T-cell (primary cell): ENCODE measurements at regions not wholly inside any gene's neighbourhood (a gene's known extent, or its start where the extent isn't known, plus 50 kb on each side); places are given as distances from the start of the nearest gene placed in this dataset.

Experiments used
- ATAC-seq, 4 experiments: fragments of 200-7000 bp in 3 of 4; fragments of 150-1000 bp in 1 of 4; cut with Tn5 transposase; replicated peaks in 1 of 4; 1 replicate in 3 of 4; 2 replicates in 1 of 4; pipeline ENCODE4 v1.10.0; 2021; ENCODE audit warnings: moderate library complexity in 3 of 4, mild to moderate bottlenecking in 2 of 4, moderate number of reproducible peaks in 1 of 4
- CTCF ChIA-PET, 2 donors: fragments of 300-600 bp; sonication (Branson Sonifier 250); formaldehyde crosslinking; loops; one replicate each; lab custom pipeline; 2022; ENCODE audit warnings: antibody characterized with exemption in 2 of 2; lab: Charles Lee
- POLR2A ChIA-PET, 2 donors: fragments of 300-600 bp; sonication (Branson Sonifier 250); formaldehyde crosslinking; loops; one replicate each; lab custom pipeline; 2022; ENCODE audit warnings: antibody characterized with exemption in 2 of 2; lab: Charles Lee
- DNase-seq, 35 experiments: peaks; one replicate each; pipeline versions ENCODE4 v3.0.0 to v3.0.0-alpha.2; 2013 to 2023
- H3K27ac ChIP-seq: one replicate; pipeline ENCODE4 v1.5.1; 2013; ENCODE audit warnings: low read length
- H3K27me3 ChIP-seq, 2 experiments: replicated peaks in 1 of 2; 1 replicate in 1 of 2; 2 replicates in 1 of 2; pipeline versions ENCODE4 v1.6.1 to v1.7.0; 2013; ENCODE audit warnings: low read length in 1 of 2, mixed read lengths in 1 of 2; ENCODE audit not compliant: control insufficient read depth in 2 of 2, insufficient read depth in 2 of 2; ENCODE audit errors: extremely low read depth in 1 of 2
- H3K36me3 ChIP-seq, 2 donors: 1 replicate in 1 of 2; 2 replicates in 1 of 2; pipeline versions ENCODE4 v1.6.1 to v1.7.0; 2013; ENCODE audit warnings: low read length in 1 of 2; ENCODE audit not compliant: control insufficient read depth in 2 of 2, insufficient read depth in 1 of 2; ENCODE audit errors: extremely low read depth in 1 of 2
- H3K4me1 ChIP-seq, 2 experiments: 1 replicate in 1 of 2; 2 replicates in 1 of 2; pipeline versions ENCODE4 v1.6.1 to v1.7.0; 2013; ENCODE audit warnings: low read length in 2 of 2, mixed read lengths in 1 of 2; ENCODE audit not compliant: insufficient read depth in 2 of 2, control insufficient read depth in 1 of 2; ENCODE audit errors: extremely low read depth in 1 of 2
- H3K4me3 ChIP-seq, 2 donors: 1 replicate in 1 of 2; 2 replicates in 1 of 2; pipeline versions ENCODE4 v1.5.1 to v1.7.0; 2013; ENCODE audit warnings: mild to moderate bottlenecking in 2 of 2, low read length in 1 of 2, moderate library complexity in 1 of 2; ENCODE audit not compliant: control insufficient read depth in 1 of 2; ENCODE audit errors: extremely low read depth in 1 of 2
- H3K9me3 ChIP-seq: 2 replicates; pipeline ENCODE4 v1.7.0; 2013
- H3K27ac Mint-ChIP-seq, 2 donors: one replicate each; pipeline ENCODE4 v1.8.0; 2020 to 2021; ENCODE audit warnings: mild to moderate bottlenecking in 2 of 2, mixed read lengths in 2 of 2
- H3K27me3 Mint-ChIP-seq, 2 donors: one replicate each; pipeline ENCODE4 v1.8.0; 2021 to 2022; ENCODE audit warnings: mixed read lengths in 2 of 2
- H3K36me3 Mint-ChIP-seq: one replicate; pipeline ENCODE4 v1.8.0; 2021; ENCODE audit warnings: mixed read lengths
- H3K4me1 Mint-ChIP-seq, 3 donors: one replicate each; pipeline ENCODE4 v1.8.0; 2020 to 2022; ENCODE audit warnings: mixed read lengths in 3 of 3, mild to moderate bottlenecking in 1 of 3
- H3K4me3 Mint-ChIP-seq, 3 donors: one replicate each; pipeline ENCODE4 v1.8.0; 2020 to 2022; ENCODE audit warnings: mild to moderate bottlenecking in 3 of 3, mixed read lengths in 3 of 3, moderate library complexity in 3 of 3
- H3K9me3 Mint-ChIP-seq, 3 donors: one replicate each; pipeline ENCODE4 v1.8.0; 2020 to 2022; ENCODE audit warnings: mixed read lengths in 3 of 3
- WGBS: methylation state at CpG from one replicate; pipeline ENCODE4 v1.1.5; 2013; ENCODE audit warnings: missing lambda C conversion rate; ENCODE audit not compliant: insufficient coverage; 5-methylcytosine and 5-hydroxymethylcytosine counted together

DNA sequence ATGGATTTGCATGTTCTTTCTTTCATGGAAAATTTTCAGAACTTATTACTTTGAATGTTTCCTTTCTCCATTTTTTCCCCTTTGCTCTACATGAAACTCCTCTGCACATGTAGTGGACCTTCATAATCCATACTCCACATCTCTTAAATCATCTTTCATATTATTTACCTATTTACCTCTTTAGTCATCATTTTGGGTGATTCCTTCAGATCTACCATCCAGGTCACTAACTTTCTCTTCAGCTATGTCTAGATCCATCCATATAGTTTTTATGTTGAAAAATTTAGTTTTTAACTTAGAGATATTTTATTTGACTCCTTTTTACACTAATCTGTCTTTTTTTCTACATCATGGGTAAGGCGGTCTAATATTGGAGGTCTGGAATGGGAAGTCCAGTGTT, 586.6 kb downstream of the NR2F1-AS1 start:
- Mint-ChIP-seq H3K4me1 (no peaks in the 10 kb centered on the region), H3K27ac (no peak overlapping the region), H3K9me3 (peaks cover 7 to 18% (median 11%) of the 10 kb centered on the region in 3 donors), H3K4me3 (no peak overlapping the region), H3K27me3 (no peaks in the 10 kb centered on the region), H3K36me3 (no peaks in the 10 kb centered on the region)
- H3K36me3 ChIP-seq, result no peaks in the 10 kb centered on the region
- H3K9me3 ChIP-seq, result no peaks in the 10 kb centered on the region
- no peak overlapping the region for H3K4me3 ChIP-seq
- DNase-seq, result no peak
- H3K27me3 ChIP-seq, result no peaks in the 10 kb centered on the region
- no peak overlapping the region for H3K27ac ChIP-seq
- ATAC-seq, result no peak
- H3K4me1 ChIP-seq, result no peaks in the 10 kb centered on the region
- WGBS, result no CpG with 5 or more reads among the region's 1 CpG
- ChIA-PET CTCF (no interaction called here), POLR2A (no interaction called here)

DNA sequence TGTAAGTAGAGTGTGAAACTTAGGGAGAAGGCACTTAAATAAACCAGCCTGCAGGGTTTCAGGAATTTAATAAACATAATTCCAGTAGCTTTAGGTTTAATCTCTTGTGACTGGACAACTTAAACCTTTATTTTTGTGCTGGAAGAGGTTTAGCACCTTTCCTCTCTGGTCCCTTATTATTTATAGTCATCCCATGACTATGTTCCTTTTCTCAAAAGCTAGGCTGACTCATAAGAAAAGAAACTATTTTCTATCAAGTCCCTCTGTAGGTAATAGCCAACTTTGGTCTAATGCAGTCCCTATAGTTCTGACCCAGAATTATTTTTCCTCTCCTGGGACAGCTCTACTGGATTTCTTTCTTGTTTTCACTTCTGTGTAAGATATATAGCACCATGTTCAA, 588.9 kb downstream of the NR2F1-AS1 start:
- Mint-ChIP-seq H3K27ac (no peak overlapping the region), H3K4me3 (no peak overlapping the region), H3K4me1 (no peaks in the 10 kb centered on the region), H3K9me3 (peaks cover 10 to 18% (median 12%) of the 10 kb centered on the region in 3 donors), H3K27me3 (no peaks in the 10 kb centered on the region), H3K36me3 (no peaks in the 10 kb centered on the region)
- ATAC-seq (no peak), DNase-seq (no peak)
- CTCF ChIA-PET, result no interaction called here
- Histone ChIP-seq H3K9me3 (no peaks in the 10 kb centered on the region), H3K36me3 (no peaks in the 10 kb centered on the region), H3K4me1 (no peaks in the 10 kb centered on the region), H3K4me3 (no peak overlapping the region), H3K27me3 (no peaks in the 10 kb centered on the region), H3K27ac (no peak overlapping the region)
- POLR2A ChIA-PET, result no interaction called here

DNA sequence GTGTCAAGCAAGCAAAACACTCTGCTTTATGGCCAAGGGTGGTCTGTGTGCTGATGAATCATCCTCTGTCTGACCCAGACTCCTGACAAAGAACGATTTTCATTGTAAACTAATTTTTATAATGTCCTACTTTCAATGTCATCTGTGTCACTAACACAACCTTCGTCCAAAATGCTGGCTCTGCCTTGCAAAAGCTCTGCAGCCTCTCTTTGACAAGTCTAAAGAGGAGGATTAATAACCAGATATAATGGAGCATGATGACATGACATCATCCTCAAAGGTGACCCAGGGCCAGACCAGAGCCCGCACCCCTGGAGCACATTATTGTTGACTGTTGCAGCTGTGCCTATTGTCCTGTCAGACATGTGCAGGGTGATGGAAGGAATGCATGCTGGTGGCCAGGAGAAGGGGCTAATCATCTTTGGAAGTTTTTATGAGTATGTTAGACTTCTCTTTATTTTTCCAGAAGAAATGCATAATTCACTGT, 589.4 kb downstream of the NR2F1-AS1 start:
- Histone ChIP-seq H3K9me3 (no peaks in the 10 kb centered on the region), H3K27ac (no peak overlapping the region), H3K36me3 (no peaks in the 10 kb centered on the region), H3K4me1 (no peaks in the 10 kb centered on the region), H3K27me3 (no peaks in the 10 kb centered on the region), H3K4me3 (no peak overlapping the region)
- Mint-ChIP-seq H3K9me3 (peaks cover 8 to 17% (median 12%) of the 10 kb centered on the region in 3 donors), H3K36me3 (no peaks in the 10 kb centered on the region), H3K4me3 (no peak overlapping the region), H3K4me1 (no peaks in the 10 kb centered on the region), H3K27me3 (no peaks in the 10 kb centered on the region), H3K27ac (no peak overlapping the region)
- DNase-seq (no peak), ATAC-seq (no peak)
- no CpG with 5 or more reads among the region's 3 CpGs for WGBS
- CTCF ChIA-PET, result no interaction called here
- POLR2A ChIA-PET, result no interaction called here

DNA sequence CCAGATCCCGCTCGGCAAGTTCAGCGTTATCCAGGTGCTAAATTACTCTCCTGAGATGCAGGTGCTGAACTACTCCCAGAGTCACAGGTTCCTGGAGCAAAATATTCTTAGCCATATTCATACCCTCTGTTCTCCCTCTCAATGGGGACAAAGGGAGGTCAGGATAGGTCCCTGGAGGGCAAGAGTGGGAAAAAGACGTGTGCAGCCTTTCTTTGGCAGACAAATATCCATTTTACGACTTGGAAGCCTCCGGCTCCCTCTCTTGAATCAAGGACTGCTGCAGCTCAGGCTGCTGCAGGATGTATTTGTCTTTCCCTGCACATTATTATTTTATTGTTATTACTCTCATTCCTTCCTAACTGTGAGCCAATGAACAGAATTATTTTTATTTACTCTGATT, 590.2 kb downstream of the NR2F1-AS1 start:
- H3K27me3 ChIP-seq, result no peaks in the 10 kb centered on the region
- no peak overlapping the region for H3K27ac Mint-ChIP-seq
- no peak overlapping the region for H3K4me3 Mint-ChIP-seq
- CTCF ChIA-PET, result no interaction called here
- ATAC-seq (no peak), DNase-seq (no peak)
- WGBS, result 100% methylated on average over 2 of the region's 6 CpGs
- H3K4me3 ChIP-seq, result no peak overlapping the region
- H3K4me1 ChIP-seq, result no peaks in the 10 kb centered on the region
- H3K27ac ChIP-seq, result no peak overlapping the region
- POLR2A ChIA-PET, result no interaction called here
- no peaks in the 10 kb centered on the region for H3K4me1 Mint-ChIP-seq
- no peaks in the 10 kb centered on the region for H3K27me3 Mint-ChIP-seq
- no peaks in the 10 kb centered on the region for H3K9me3 ChIP-seq
- H3K36me3 Mint-ChIP-seq, result no peaks in the 10 kb centered on the region
- peaks cover 7 to 14% (median 12%) of the 10 kb centered on the region in 3 donors for H3K9me3 Mint-ChIP-seq
- H3K36me3 ChIP-seq, result no peaks in the 10 kb centered on the region

DNA sequence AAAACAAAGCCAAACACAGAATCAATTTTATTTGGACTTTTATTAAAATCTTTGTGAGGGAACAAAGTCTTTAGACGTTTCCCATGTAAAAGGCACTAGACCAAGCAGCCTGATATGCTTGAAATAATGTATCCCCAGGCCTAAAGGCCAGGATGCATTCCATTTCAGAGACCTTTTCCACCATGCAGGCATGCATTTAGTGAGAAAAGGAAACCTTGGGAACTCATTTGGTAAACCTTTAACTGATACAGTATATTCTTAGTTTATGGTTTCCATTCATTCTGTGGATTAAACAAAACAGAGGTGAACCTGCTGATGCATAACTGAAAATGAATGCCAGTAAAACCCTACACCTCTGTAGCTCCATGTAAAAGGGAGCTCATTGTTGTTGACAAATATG, 600.0 kb downstream of the NR2F1-AS1 start:
- no peak overlapping the region for H3K27ac Mint-ChIP-seq
- H3K4me3 Mint-ChIP-seq, result no peak overlapping the region
- no peaks in the 10 kb centered on the region for H3K27me3 Mint-ChIP-seq
- no peaks in the 10 kb centered on the region for H3K27me3 ChIP-seq
- CTCF ChIA-PET, result interaction anchor here in 1 of 2 donors (0.7 kb wide), 1 partner anchor 1046 kb away, joined by 3 read pairs; no protein-coding TSS in a partner anchor
- no peaks in the 10 kb centered on the region for H3K4me1 Mint-ChIP-seq
- no peak overlapping the region for H3K27ac ChIP-seq
- H3K36me3 Mint-ChIP-seq, result no peaks in the 10 kb centered on the region
- WGBS, result 0% methylated on average over 1 of the region's 1 CpG
- H3K36me3 ChIP-seq, result no peaks in the 10 kb centered on the region
- H3K4me1 ChIP-seq, result no peaks in the 10 kb centered on the region
- H3K9me3 Mint-ChIP-seq, result peaks cover 2 to 11% (median 6%) of the 10 kb centered on the region in 3 donors
- no peaks in the 10 kb centered on the region for H3K9me3 ChIP-seq
- H3K4me3 ChIP-seq, result no peak overlapping the region
- no peak for DNase-seq
- POLR2A ChIA-PET, result no interaction called here
- no peak for ATAC-seq

DNA sequence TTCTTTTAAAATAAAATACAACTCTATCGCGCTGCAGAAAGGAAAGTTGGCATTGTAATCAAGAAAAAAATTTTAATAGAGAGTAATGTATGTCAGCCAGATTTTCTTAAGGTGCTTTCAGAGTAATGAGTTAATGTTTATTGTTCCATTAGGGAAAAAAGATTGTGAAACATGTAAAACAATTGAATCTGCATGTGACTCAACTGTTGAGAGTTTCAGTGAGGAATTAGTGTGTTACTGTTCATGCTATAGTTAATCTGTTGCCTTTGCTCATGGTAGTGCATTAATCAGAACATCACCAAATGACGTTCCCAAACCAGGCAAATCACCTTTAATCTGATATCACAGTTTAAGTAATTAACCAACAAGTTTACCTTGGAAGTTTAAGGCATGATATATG, 600.5 kb downstream of the NR2F1-AS1 start:
- Mint-ChIP-seq H3K4me1 (no peaks in the 10 kb centered on the region), H3K9me3 (peaks cover 2 to 11% (median 6%) of the 10 kb centered on the region in 3 donors), H3K4me3 (no peak overlapping the region), H3K27ac (no peak overlapping the region), H3K36me3 (no peaks in the 10 kb centered on the region), H3K27me3 (no peaks in the 10 kb centered on the region)
- DNase-seq (no peak), ATAC-seq (no peak)
- WGBS, result no CpG with 5 or more reads among the region's 3 CpGs
- ChIA-PET CTCF (interaction anchor here in 1 of 2 donors (0.7 kb wide), 1 partner anchor 1047 kb away, joined by 3 read pairs; no protein-coding TSS in a partner anchor), POLR2A (no interaction called here)
- H3K36me3 ChIP-seq, result no peaks in the 10 kb centered on the region
- no peaks in the 10 kb centered on the region for H3K27me3 ChIP-seq
- H3K4me3 ChIP-seq, result no peak overlapping the region
- no peak overlapping the region for H3K27ac ChIP-seq
- no peaks in the 10 kb centered on the region for H3K9me3 ChIP-seq
- H3K4me1 ChIP-seq, result no peaks in the 10 kb centered on the region

DNA sequence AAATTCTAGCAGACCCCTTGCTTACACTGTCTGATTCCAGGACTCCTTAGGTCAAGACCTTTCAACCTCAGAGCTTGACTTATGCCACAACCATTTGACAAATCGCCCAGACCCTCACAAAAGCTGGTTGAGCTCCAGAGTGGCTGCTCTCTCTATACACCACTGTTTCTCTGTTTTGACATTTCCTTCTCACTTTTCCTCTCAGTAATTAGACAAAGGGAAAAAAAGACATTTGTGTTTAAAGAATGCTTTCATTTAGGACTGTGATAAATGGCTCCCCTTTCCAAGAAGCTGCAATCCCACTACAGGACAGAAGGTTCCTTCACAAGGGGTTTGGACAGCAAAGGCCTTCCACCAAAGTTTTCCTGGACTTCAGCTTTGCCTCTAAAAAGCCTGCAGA, 601.3 kb downstream of the NR2F1-AS1 start:
- CTCF ChIA-PET, result no interaction called here
- H3K4me1 Mint-ChIP-seq, result no peaks in the 10 kb centered on the region

More for the DNA sequence above, 601.3 kb downstream of the NR2F1-AS1 start:
- Histone ChIP-seq H3K27me3 (no peaks in the 10 kb centered on the region), H3K9me3 (no peaks in the 10 kb centered on the region), H3K4me3 (no peak overlapping the region), H3K4me1 (no peaks in the 10 kb centered on the region), H3K27ac (no peak overlapping the region), H3K36me3 (no peaks in the 10 kb centered on the region)
- ATAC-seq, result no peak
- Mint-ChIP-seq H3K27me3 (no peaks in the 10 kb centered on the region), H3K9me3 (peaks cover 2 to 10% (median 6%) of the 10 kb centered on the region in 3 donors), H3K36me3 (no peaks in the 10 kb centered on the region), H3K4me3 (no peak overlapping the region), H3K27ac (no peak overlapping the region)
- no CpG with 5 or more reads among the region's 1 CpG for WGBS
- POLR2A ChIA-PET, result no interaction called here
- DNase-seq, result no peak
